GM18498 (cell line): ENCODE measurements at regions not wholly inside any gene's neighbourhood (a gene's known extent, or its start where the extent isn't known, plus 50 kb on each side); places are given as distances from the start of the nearest gene placed in this dataset.

Experiments
- ATAC-seq: cut with Tn5 transposase; IDR thresholded peaks from one replicate; pipeline ENCODE4 v1.9.1; 2021; ENCODE audit warnings: mild to moderate bottlenecking, moderate library complexity; ENCODE audit not compliant: unreplicated experiment

GRCh38 chr5:93279296-93279963, 301.6 kb downstream of the NR2F1-AS1 start:
- ATAC-seq, result no peak

GRCh38 chr5:93278896-93279295, 302.1 kb downstream of the NR2F1-AS1 start:
- ATAC-seq, result no peak

GRCh38 chr5:93277051-93277450, 304.0 kb downstream of the NR2F1-AS1 start:
- ATAC-seq, result no peak

GRCh38 chr5:93275376-93275775, 305.6 kb downstream of the NR2F1-AS1 start:
- ATAC-seq, result no peak

GRCh38 chr5:93274291-93274690, 306.7 kb downstream of the NR2F1-AS1 start:
- no peak for ATAC-seq

GRCh38 chr5:93273176-93273575, 307.8 kb downstream of the NR2F1-AS1 start:
- no peak for ATAC-seq

- no peak for ATAC-seq
Measured at GRCh38 chr5:93272108-93272507, 308.9 kb downstream of the NR2F1-AS1 start.

- ATAC-seq, result no peak
Measured at GRCh38 chr5:93267736-93268135, 313.3 kb downstream of the NR2F1-AS1 start.

- no peak for ATAC-seq
Measured at GRCh38 chr5:93267276-93267675, 313.7 kb downstream of the NR2F1-AS1 start.

- ATAC-seq, result no peak
Measured at GRCh38 chr5:93257616-93258015, 323.4 kb downstream of the NR2F1-AS1 start.

- no peak for ATAC-seq
Measured at GRCh38 chr5:93255796-93256195, 325.2 kb downstream of the NR2F1-AS1 start.

GRCh38 chr5:93252165-93252564, 328.9 kb downstream of the NR2F1-AS1 start:
- no peak for ATAC-seq

- no peak for ATAC-seq
Measured at GRCh38 chr5:93251347-93251746, 329.7 kb downstream of the NR2F1-AS1 start.

GRCh38 chr5:93250424-93250823, 330.6 kb downstream of the NR2F1-AS1 start:
- ATAC-seq, result no peak

- ATAC-seq, result no peak
Measured at GRCh38 chr5:93249651-93250289, 331.2 kb downstream of the NR2F1-AS1 start.

GRCh38 chr5:93247105-93247504, 333.9 kb downstream of the NR2F1-AS1 start:
- ATAC-seq, result no peak

GRCh38 chr5:93246090-93246855, 334.7 kb downstream of the NR2F1-AS1 start:
- no peak for ATAC-seq

GRCh38 chr5:93245226-93245625, 335.8 kb downstream of the NR2F1-AS1 start:
- no peak for ATAC-seq

GRCh38 chr5:93243481-93243880, 337.5 kb downstream of the NR2F1-AS1 start:
- ATAC-seq, result no peak

- ATAC-seq, result no peak
Measured at GRCh38 chr5:93240228-93240834, 340.7 kb downstream of the NR2F1-AS1 start.

- no peak for ATAC-seq
Measured at GRCh38 chr5:93236807-93237421, 344.1 kb downstream of the NR2F1-AS1 start.
